HEK293 (cell line): ENCODE measurements at regions not wholly inside any gene's neighbourhood (a gene's known extent, or its start where the extent isn't known, plus 50 kb on each side); places are given as distances from the start of the nearest gene placed in this dataset.

Source experiments
- CTCF ChIA-PET: fragments of 350-600 bp; formaldehyde crosslinking; extraction: SDS; loops from one replicate; lab custom pipeline; 2021; ENCODE audit warnings: antibody characterized with exemption; lab: Yijun Ruan, JAX
- POLR2A ChIA-PET: fragments of 300-600 bp; formaldehyde crosslinking; extraction: SDS; loops from one replicate; lab custom pipeline; 2020; ENCODE audit warnings: antibody characterized with exemption, inconsistent platforms; lab: Yijun Ruan, JAX
- H3K27ac ChIP-seq: fragments of 200-500 bp; sonication (Bioruptor generic); 2 replicates; pipeline ENCODE4 v1.5.1; 2014; ENCODE audit warnings: low read depth, low read length, control low read depth, inconsistent platforms; ENCODE audit errors: extremely low read depth
- H3K36me3 ChIP-seq, 2 experiments: fragments of 200-500 bp in 1 of 2; sonication (Bioruptor generic) in 1 of 2; 1 replicate in 1 of 2; 2 replicates in 1 of 2; pipeline ENCODE4 v1.5.1; 2014 to 2017; ENCODE audit warnings: inconsistent platforms in 2 of 2, low read length in 2 of 2; ENCODE audit not compliant: control insufficient read depth in 2 of 2, insufficient read depth in 1 of 2
- H3K4me1 ChIP-seq: fragments of 200-500 bp; sonication (Bioruptor generic); 2 replicates; pipeline ENCODE4 v1.5.1; 2014; ENCODE audit warnings: mild to moderate bottlenecking, low read length, inconsistent platforms; ENCODE audit not compliant: control insufficient read depth, insufficient read depth
- H3K4me3 ChIP-seq: 2 replicates; pipeline ENCODE4 v1.5.1; 2011; ENCODE audit warnings: low read depth, mild to moderate bottlenecking, control low read depth, low read length, moderate library complexity
- H3K9me3 ChIP-seq: fragments of 200-500 bp; sonication (Bioruptor generic); 2 replicates; pipeline ENCODE4 v1.5.1; 2014; ENCODE audit warnings: low read depth, low read length, inconsistent platforms; ENCODE audit not compliant: control insufficient read depth, insufficient read depth
- CTCF ChIP-seq: fragments of 450-650 bp; formaldehyde crosslinking; IDR thresholded peaks from 2 replicates; pipeline ENCODE4 v1.5.1; 2016; ENCODE audit warnings: missing biosample characterization, missing genetic modification characterization
- ELK4 ChIP-seq: IDR thresholded peaks from 2 replicates; pipeline ENCODE4 v1.6.1; 2011; ENCODE audit warnings: mild to moderate bottlenecking, low read depth, low read length, borderline replicate concordance
- GLI4 ChIP-seq: fragments of 450-650 bp; formaldehyde crosslinking; IDR thresholded peaks from 2 replicates; pipeline ENCODE4 v1.5.1; 2016; ENCODE audit warnings: missing biosample characterization, missing genetic modification characterization
- OVOL3 ChIP-seq: fragments of 450-650 bp; formaldehyde crosslinking; IDR thresholded peaks from 2 replicates; pipeline ENCODE4 v1.5.1; 2016; ENCODE audit warnings: missing biosample characterization, missing genetic modification characterization
- PRDM1 ChIP-seq: fragments of 450-650 bp; formaldehyde crosslinking; IDR thresholded peaks from 2 replicates; pipeline ENCODE4; 2016; ENCODE audit warnings: missing biosample characterization, missing genetic modification characterization
- ZBTB44 ChIP-seq: fragments of 450-650 bp; IDR thresholded peaks from 2 replicates; pipeline ENCODE4 v1.5.1; 2018; ENCODE audit warnings: missing biosample characterization, mild to moderate bottlenecking, missing genetic modification characterization
- ZFP37 ChIP-seq: fragments of 450-650 bp; formaldehyde crosslinking; IDR thresholded peaks from 2 replicates; pipeline ENCODE4 v1.5.1; 2016; ENCODE audit warnings: missing biosample characterization, missing genetic modification characterization
- ZFP69B ChIP-seq: fragments of 450-650 bp; formaldehyde crosslinking; IDR thresholded peaks from 2 replicates; pipeline ENCODE4 v1.5.1; 2016; ENCODE audit warnings: missing biosample characterization, missing genetic modification characterization
- ZNF138 ChIP-seq: fragments of 450-650 bp; formaldehyde crosslinking; IDR thresholded peaks from 2 replicates; pipeline ENCODE4 v1.5.1; 2016; ENCODE audit warnings: missing biosample characterization, missing genetic modification characterization, borderline replicate concordance
- ZNF140 ChIP-seq: fragments of 450-650 bp; formaldehyde crosslinking; IDR thresholded peaks from 2 replicates; pipeline ENCODE4 v1.5.1; 2016; ENCODE audit warnings: missing biosample characterization, missing genetic modification characterization
- ZNF184 ChIP-seq: fragments of 450-650 bp; IDR thresholded peaks from 2 replicates; pipeline ENCODE4 v1.5.1; 2018; ENCODE audit warnings: missing biosample characterization, mild to moderate bottlenecking, missing genetic modification characterization
- ZNF2 ChIP-seq: fragments of 450-650 bp; formaldehyde crosslinking; IDR thresholded peaks from 2 replicates; pipeline ENCODE4 v1.5.1; 2016; ENCODE audit warnings: missing biosample characterization, missing genetic modification characterization
- ZNF223 ChIP-seq: fragments of 450-650 bp; formaldehyde crosslinking; IDR thresholded peaks from 2 replicates; pipeline ENCODE4 v1.5.1; 2016; ENCODE audit warnings: missing biosample characterization, missing genetic modification characterization
- ZNF24 ChIP-seq: fragments of 450-650 bp; formaldehyde crosslinking; IDR thresholded peaks from 2 replicates; pipeline ENCODE4 v1.5.1; 2016; ENCODE audit warnings: missing biosample characterization, missing genetic modification characterization
- ZNF280C ChIP-seq: fragments of 450-650 bp; formaldehyde crosslinking; IDR thresholded peaks from 2 replicates; pipeline ENCODE4 v1.5.1; 2016; ENCODE audit warnings: missing biosample characterization, missing genetic modification characterization
- ZNF280D ChIP-seq: fragments of 450-650 bp; formaldehyde crosslinking; IDR thresholded peaks from 2 replicates; pipeline ENCODE4 v1.5.1; 2016; ENCODE audit warnings: missing biosample characterization, missing genetic modification characterization
- ZNF521 ChIP-seq: fragments of 450-650 bp; formaldehyde crosslinking; IDR thresholded peaks from 2 replicates; pipeline ENCODE4 v1.5.1; 2017; ENCODE audit warnings: missing biosample characterization, mild to moderate bottlenecking, missing genetic modification characterization
- ZNF585B ChIP-seq: fragments of 450-650 bp; formaldehyde crosslinking; IDR thresholded peaks from 2 replicates; pipeline ENCODE4 v1.5.1; 2016; ENCODE audit warnings: missing biosample characterization, missing genetic modification characterization
- ZNF626 ChIP-seq: fragments of 450-650 bp; sonication (Bioruptor Pico); formaldehyde crosslinking; IDR thresholded peaks from 2 replicates; pipeline ENCODE4 v1.5.1; 2018; ENCODE audit warnings: missing biosample characterization, missing genetic modification characterization, inconsistent platforms
- ZNF747 ChIP-seq: fragments of 450-650 bp; formaldehyde crosslinking; IDR thresholded peaks from 2 replicates; pipeline ENCODE4 v1.5.1; 2016; ENCODE audit warnings: missing biosample characterization, missing genetic modification characterization
- ZNF830 ChIP-seq: fragments of 450-650 bp; IDR thresholded peaks from 2 replicates; pipeline ENCODE4 v1.5.0; 2018; ENCODE audit warnings: missing biosample characterization, missing genetic modification characterization, low read depth, mild to moderate bottlenecking, moderate library complexity

GRCh38 chr11:128239306-128239705 is 348.1 kb downstream of the ETS1 start (continued):
- TF ChIP-seq ELK4 (no peak), ZNF24 (tag by site-specific recombination) (no peak), ZNF830 (tag by site-specific recombination) (no peak), PRDM1 (tag by site-specific recombination) (no peak)

GRCh38 chr11:128238521-128239265 is 348.7 kb downstream of the ETS1 start:
- Histone ChIP-seq H3K9me3 (no peaks in the 10 kb centered on the region), H3K4me3 (no peak overlapping the region), H3K27ac (no peak overlapping the region), H3K4me1 (no peaks in the 10 kb centered on the region), H3K36me3 (no peaks in the 10 kb centered on the region)
- no peak for TF ChIP-seq CTCF (tag by site-specific recombination)
- no peak for TF ChIP-seq ZNF280C (tag by site-specific recombination)
- no peak for TF ChIP-seq ZNF223 (tag by site-specific recombination)
- no peak for TF ChIP-seq ZNF626 (tag by site-specific recombination)
- no peak for TF ChIP-seq GLI4 (tag by site-specific recombination)
- ChIA-PET CTCF (interaction anchor here (0.7 kb wide), 1 partner anchor 67 kb away, joined by 3 read pairs; no protein-coding TSS in a partner anchor), POLR2A (interaction anchor here (0.6 kb wide), 2 partner anchors 23 to 505 kb away, joined by 3 to 4 read pairs; no protein-coding TSS in a partner anchor)

- ChIA-PET CTCF (no interaction called here), POLR2A (no interaction called here)
- H3K4me3 ChIP-seq: no peak overlapping the region
- H3K4me1 ChIP-seq: no peaks in the 10 kb centered on the region
- H3K27ac ChIP-seq: no peak overlapping the region
- H3K36me3 ChIP-seq: no peaks in the 10 kb centered on the region
- no peaks in the 10 kb centered on the region for H3K9me3 ChIP-seq
- TF ChIP-seq ZNF138 (tag by site-specific recombination): no peak
- no peak for TF ChIP-seq ZFP37 (tag by site-specific recombination)
- TF ChIP-seq ZNF2 (tag by site-specific recombination): no peak
- TF ChIP-seq ZNF280D: no peak
- no peak for TF ChIP-seq OVOL3 (tag by site-specific recombination)
- no peak for TF ChIP-seq ZNF521 (tag by site-specific recombination)
- no peak for TF ChIP-seq ZNF585B (tag by site-specific recombination)
- TF ChIP-seq ZNF184 (tag by site-specific recombination): no peak
- TF ChIP-seq ZNF747 (tag by site-specific recombination): no peak
- TF ChIP-seq ZNF140 (tag by site-specific recombination): no peak
- TF ChIP-seq ZFP69B: no peak
- TF ChIP-seq ZBTB44 (tag by site-specific recombination): no peak
Measured at GRCh38 chr11:128236506-128237498, 350.6 kb downstream of the ETS1 start.
